KMS-11 (cell line): ENCODE measurements at regions not wholly inside any gene's neighbourhood (a gene's known extent, or its start where the extent isn't known, plus 50 kb on each side); places are given as distances from the start of the nearest gene placed in this dataset.

Source experiments
- H2AFZ ChIP-seq: fragments of 200-600 bp; sonication (generic); 2 replicates; pipeline ENCODE4 v1.6.1; 2016; ENCODE audit warnings: antibody characterized with exemption, mixed run types, low read depth
- H3K27ac ChIP-seq: fragments of 200-600 bp; sonication (generic); 2 replicates; pipeline ENCODE4 v1.6.1; 2016; ENCODE audit warnings: mild to moderate bottlenecking, mixed run types
- H3K27me3 ChIP-seq: fragments of 200-600 bp; sonication (generic); 2 replicates; pipeline ENCODE4 v1.6.1; 2017; ENCODE audit warnings: mild to moderate bottlenecking, low read depth, mixed run types, moderate library complexity; ENCODE audit not compliant: insufficient read depth
- H3K36me3 ChIP-seq: fragments of 200-600 bp; sonication (generic); 2 replicates; pipeline ENCODE4 v1.6.1; 2017; ENCODE audit warnings: mild to moderate bottlenecking, mixed run types; ENCODE audit not compliant: insufficient read depth
- H3K4me1 ChIP-seq: fragments of 200-600 bp; sonication (generic); 2 replicates; pipeline ENCODE4 v1.6.1; 2016; ENCODE audit warnings: mild to moderate bottlenecking, low read depth, mixed run types; ENCODE audit not compliant: poor library complexity, severe bottlenecking
- H3K4me2 ChIP-seq: fragments of 200-600 bp; sonication (generic); 2 replicates; pipeline ENCODE4 v1.7.0; 2016; ENCODE audit warnings: mild to moderate bottlenecking, mixed run types
- H3K4me3 ChIP-seq: fragments of 200-600 bp; sonication (generic); IDR thresholded peaks from 2 replicates; pipeline ENCODE4 v1.6.1; 2017; ENCODE audit warnings: low read depth, low read length, mixed read lengths; ENCODE audit not compliant: insufficient read depth
- H3K79me2 ChIP-seq: fragments of 200-600 bp; sonication (generic); 2 replicates; pipeline ENCODE4 v1.6.1; 2016; ENCODE audit warnings: low read depth, mixed run types; ENCODE audit not compliant: insufficient read depth
- H3K9ac ChIP-seq: fragments of 200-600 bp; sonication (generic); 2 replicates; pipeline ENCODE4 v1.6.1; 2016; ENCODE audit warnings: mild to moderate bottlenecking, mixed run types
- H4K20me1 ChIP-seq: fragments of 200-600 bp; sonication (generic); 2 replicates; pipeline ENCODE4 v1.6.1; 2016; ENCODE audit warnings: mild to moderate bottlenecking, mixed run types; ENCODE audit not compliant: insufficient read depth
- CTCF ChIP-seq: fragments of 200-600 bp; sonication (generic); conservative IDR thresholded peaks from 2 replicates; pipeline ENCODE4 v1.6.1; 2017; ENCODE audit warnings: low read depth, mild to moderate bottlenecking, antibody characterized with exemption, low read length, moderate library complexity, mixed read lengths

DNA sequence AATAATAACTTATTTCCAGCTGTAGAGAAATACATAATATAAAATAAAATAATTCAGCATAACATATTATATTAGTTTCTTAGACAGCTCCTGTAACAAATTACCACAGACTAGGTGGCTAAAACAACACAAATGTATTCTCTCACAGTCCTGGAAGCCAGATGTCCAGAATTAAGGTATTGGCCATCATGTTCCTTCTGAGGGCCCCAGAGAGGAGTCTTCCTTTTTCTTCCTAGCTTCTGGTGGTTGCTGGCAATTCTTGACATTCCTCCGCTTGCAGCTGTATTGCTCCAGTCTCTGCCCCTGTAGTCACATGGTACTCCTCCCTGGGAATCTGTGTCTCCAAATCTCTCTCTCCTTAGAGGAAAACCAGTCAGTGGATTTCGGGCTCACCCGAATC, 146.8 kb downstream of the RBM43 start:
- H3K36me3 ChIP-seq, result no peaks in the 10 kb centered on the region
- H3K4me2 ChIP-seq, result no peak overlapping the region
- TF ChIP-seq CTCF, result no peak
- no peaks in the 10 kb centered on the region for H3K27me3 ChIP-seq
- H3K27ac ChIP-seq, result no peak overlapping the region
- H3K79me2 ChIP-seq, result no peaks in the 10 kb centered on the region
- no peak overlapping the region for H3K4me3 ChIP-seq
- no peak overlapping the region for H3K9ac ChIP-seq
- H3K4me1 ChIP-seq, result no peaks in the 10 kb centered on the region
- no peak overlapping the region for H2AFZ ChIP-seq
- H4K20me1 ChIP-seq, result no peaks in the 10 kb centered on the region

DNA sequence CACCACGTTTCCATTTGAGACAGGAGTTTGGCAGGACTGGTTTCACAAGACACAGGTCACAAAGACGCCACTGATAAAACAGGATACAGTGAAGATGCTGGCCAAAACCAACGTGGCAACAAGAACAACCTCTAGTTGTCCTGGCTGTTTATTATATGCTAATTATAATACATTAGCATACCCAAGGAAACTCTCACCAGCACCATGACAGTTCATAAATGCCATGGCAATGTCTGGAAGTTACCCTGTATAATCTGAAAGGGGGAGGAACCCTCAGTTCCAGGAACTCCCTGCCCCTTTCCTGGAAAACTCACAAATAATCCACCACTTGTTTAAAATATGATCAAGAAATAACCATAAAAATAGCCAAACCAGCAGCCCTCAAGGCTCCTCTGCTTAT, 148.3 kb downstream of the RBM43 start:
- Histone ChIP-seq H3K79me2 (no peaks in the 10 kb centered on the region), H3K36me3 (no peaks in the 10 kb centered on the region), H3K4me1 (no peaks in the 10 kb centered on the region), H4K20me1 (no peaks in the 10 kb centered on the region), H3K27me3 (no peaks in the 10 kb centered on the region), H3K4me3 (no peak overlapping the region), H3K4me2 (no peak overlapping the region), H3K27ac (no peak overlapping the region), H2AFZ (no peak overlapping the region), H3K9ac (no peak overlapping the region)
- no peak for TF ChIP-seq CTCF

- no peak overlapping the region for H2AFZ ChIP-seq
- H3K4me1 ChIP-seq, result no peaks in the 10 kb centered on the region
- no peaks in the 10 kb centered on the region for H3K36me3 ChIP-seq
- H3K4me2 ChIP-seq, result no peak overlapping the region
- no peak overlapping the region for H3K27ac ChIP-seq
- TF ChIP-seq CTCF, result no peak
- no peak overlapping the region for H3K9ac ChIP-seq
- H4K20me1 ChIP-seq, result no peaks in the 10 kb centered on the region
- no peak overlapping the region for H3K4me3 ChIP-seq
- no peaks in the 10 kb centered on the region for H3K79me2 ChIP-seq
- no peaks in the 10 kb centered on the region for H3K27me3 ChIP-seq
Observed at GRCh38 chr2:151111599-151112278, 149.9 kb downstream of the RBM43 start.

- H2AFZ ChIP-seq, result no peak overlapping the region
Observed at GRCh38 chr2:151106805-151107506, 154.7 kb downstream of the RBM43 start.

More at GRCh38 chr2:151106805-151107506, 154.7 kb downstream of the RBM43 start:
- no peaks in the 10 kb centered on the region for H3K27me3 ChIP-seq
- H3K4me3 ChIP-seq, result no peak overlapping the region
- H3K36me3 ChIP-seq, result no peaks in the 10 kb centered on the region
- H3K9ac ChIP-seq, result no peak overlapping the region
- H3K27ac ChIP-seq, result no peak overlapping the region
- H4K20me1 ChIP-seq, result no peaks in the 10 kb centered on the region
- no peak for TF ChIP-seq CTCF
- no peaks in the 10 kb centered on the region for H3K4me1 ChIP-seq
- no peaks in the 10 kb centered on the region for H3K79me2 ChIP-seq
- H3K4me2 ChIP-seq, result no peak overlapping the region
